BLaER1 (cell line): ENCODE measurements at regions not wholly inside any gene's neighbourhood (a gene's known extent, or its start where the extent isn't known, plus 50 kb on each side); places are given as distances from the start of the nearest gene placed in this dataset.

Experiments
- H3K27ac ChIP-seq: shearing (Covaris generic); formaldehyde crosslinking; 2 replicates; pipeline ENCODE4 v1.8.1; 2022
- H3K27me3 ChIP-seq: shearing (Covaris generic); formaldehyde crosslinking; 2 replicates; pipeline ENCODE4 v1.8.1; 2022
- H3K36me3 ChIP-seq: shearing (Covaris generic); formaldehyde crosslinking; 2 replicates; pipeline ENCODE4 v1.8.1; 2022
- H3K4me1 ChIP-seq: shearing (Covaris generic); formaldehyde crosslinking; 2 replicates; pipeline ENCODE4 v1.8.1; 2022
- H3K4me2 ChIP-seq: shearing (Covaris generic); formaldehyde crosslinking; 2 replicates; pipeline ENCODE4 v1.8.1; 2022
- H3K4me3 ChIP-seq: shearing (Covaris generic); formaldehyde crosslinking; 2 replicates; pipeline ENCODE4 v1.8.1; 2022
- H3K9ac ChIP-seq: shearing (Covaris generic); formaldehyde crosslinking; 2 replicates; pipeline ENCODE4 v1.8.1; 2022
- H3K9me3 ChIP-seq: shearing (Covaris generic); formaldehyde crosslinking; 2 replicates; pipeline ENCODE4 v1.8.1; 2022
- H4K20me1 ChIP-seq: shearing (Covaris generic); formaldehyde crosslinking; 2 replicates; pipeline ENCODE4 v1.8.1; 2022
- Cebpa-rat ChIP-seq: shearing (Covaris generic); IDR thresholded peaks from 2 replicates; pipeline ENCODE4 v1.8.1; 2022

GRCh38 chr2:153786016-153786415 lies 85.7 kb upstream of the GALNT13 start:
- no peak overlapping the region for H3K4me3 ChIP-seq
- H3K9me3 ChIP-seq = peaks cover 1% of the 10 kb centered on the region; the same call in 1 of the 2 replicates
- H3K27me3 ChIP-seq = no peaks in the 10 kb centered on the region
- H3K27ac ChIP-seq = no peak overlapping the region
- TF ChIP-seq Cebpa-rat = no peak
- H3K4me2 ChIP-seq = no peak overlapping the region
- no peaks in the 10 kb centered on the region for H3K36me3 ChIP-seq
- H3K4me1 ChIP-seq = no peaks in the 10 kb centered on the region
- H4K20me1 ChIP-seq = no peaks in the 10 kb centered on the region
- H3K9ac ChIP-seq = no peak overlapping the region

GRCh38 chr2:153787612-153788011 lies 84.1 kb upstream of the GALNT13 start:
- TF ChIP-seq Cebpa-rat = no peak
- H3K36me3 ChIP-seq = no peaks in the 10 kb centered on the region
- no peak overlapping the region for H3K9ac ChIP-seq
- no peaks in the 10 kb centered on the region for H3K27me3 ChIP-seq
- no peaks in the 10 kb centered on the region for H3K4me1 ChIP-seq
- peaks cover 10% of the 10 kb centered on the region for H3K9me3 ChIP-seq
- no peak overlapping the region for H3K4me3 ChIP-seq
- no peak overlapping the region for H3K27ac ChIP-seq
- H3K4me2 ChIP-seq = no peak overlapping the region
- no peaks in the 10 kb centered on the region for H4K20me1 ChIP-seq

- Histone ChIP-seq H4K20me1 (no peaks in the 10 kb centered on the region), H3K4me3 (no peak overlapping the region), H3K27me3 (no peaks in the 10 kb centered on the region), H3K36me3 (no peaks in the 10 kb centered on the region), H3K4me2 (peak overlapping the region; percentile 51), H3K9ac (no peak overlapping the region), H3K4me1 (peaks cover 58% of the 10 kb centered on the region), H3K27ac (no peak overlapping the region), H3K9me3 (no peaks in the 10 kb centered on the region)
- TF ChIP-seq Cebpa-rat = no peak
These were observed 69.1 kb upstream of the GALNT13 start for GRCh38 chr2:153802671-153803070.

- H3K27me3 ChIP-seq = no peaks in the 10 kb centered on the region
These were observed 63.0 kb upstream of the GALNT13 start for GRCh38 chr2:153808679-153809078.

GRCh38 chr2:153811516-153811915 lies 60.2 kb upstream of the GALNT13 start:
- Histone ChIP-seq H3K36me3 (no peaks in the 10 kb centered on the region), H4K20me1 (no peaks in the 10 kb centered on the region), H3K9ac (no peak overlapping the region), H3K27ac (no peak overlapping the region), H3K4me3 (no peak overlapping the region), H3K4me1 (no peaks in the 10 kb centered on the region), H3K27me3 (no peaks in the 10 kb centered on the region), H3K9me3 (no peaks in the 10 kb centered on the region), H3K4me2 (no peak overlapping the region)
- no peak for TF ChIP-seq Cebpa-rat

More at GRCh38 chr2:153808679-153809078, 63.0 kb upstream of the GALNT13 start:
- Histone ChIP-seq H4K20me1 (no peaks in the 10 kb centered on the region), H3K36me3 (no peaks in the 10 kb centered on the region), H3K9me3 (no peaks in the 10 kb centered on the region), H3K27ac (no peak overlapping the region), H3K4me1 (no peaks in the 10 kb centered on the region), H3K9ac (no peak overlapping the region), H3K4me2 (no peak overlapping the region), H3K4me3 (no peak overlapping the region)
- no peak for TF ChIP-seq Cebpa-rat

GRCh38 chr2:153812632-153813031 lies 59.1 kb upstream of the GALNT13 start:
- Histone ChIP-seq H3K9ac (no peak overlapping the region), H3K9me3 (no peaks in the 10 kb centered on the region), H3K27ac (no peak overlapping the region), H3K36me3 (no peaks in the 10 kb centered on the region), H4K20me1 (no peaks in the 10 kb centered on the region), H3K4me3 (no peak overlapping the region), H3K4me1 (no peaks in the 10 kb centered on the region), H3K4me2 (no peak overlapping the region), H3K27me3 (no peaks in the 10 kb centered on the region)
- TF ChIP-seq Cebpa-rat = no peak

- H4K20me1 ChIP-seq = no peaks in the 10 kb centered on the region
- no peak overlapping the region for H3K4me2 ChIP-seq
- no peak for TF ChIP-seq Cebpa-rat
- no peaks in the 10 kb centered on the region for H3K36me3 ChIP-seq
- H3K4me3 ChIP-seq = no peak overlapping the region
- no peak overlapping the region for H3K9ac ChIP-seq
- H3K9me3 ChIP-seq = peaks cover 10% of the 10 kb centered on the region; the same call in 1 of the 2 replicates
- H3K27me3 ChIP-seq = no peaks in the 10 kb centered on the region
- peaks cover 4% of the 10 kb centered on the region for H3K4me1 ChIP-seq
- no peak overlapping the region for H3K27ac ChIP-seq
These were observed 53.5 kb upstream of the GALNT13 start for GRCh38 chr2:153818242-153818641.

GRCh38 chr2:153819074-153819473 lies 52.6 kb upstream of the GALNT13 start:
- H4K20me1 ChIP-seq = no peaks in the 10 kb centered on the region
- H3K27ac ChIP-seq = no peak overlapping the region
- H3K36me3 ChIP-seq = no peaks in the 10 kb centered on the region
- TF ChIP-seq Cebpa-rat = no peak
- H3K4me2 ChIP-seq = no peak overlapping the region
- H3K4me3 ChIP-seq = no peak overlapping the region
- peaks cover 10% of the 10 kb centered on the region; the same call in 1 of the 2 replicates for H3K9me3 ChIP-seq
- H3K4me1 ChIP-seq = peaks cover 12% of the 10 kb centered on the region
- H3K9ac ChIP-seq = no peak overlapping the region
- H3K27me3 ChIP-seq = no peaks in the 10 kb centered on the region

GRCh38 chr2:153819501-153819900 lies 52.2 kb upstream of the GALNT13 start:
- H3K4me3 ChIP-seq = no peak overlapping the region
- no peak for TF ChIP-seq Cebpa-rat
- H4K20me1 ChIP-seq = no peaks in the 10 kb centered on the region
- H3K9ac ChIP-seq = no peak overlapping the region
- H3K4me2 ChIP-seq = no peak overlapping the region
- no peaks in the 10 kb centered on the region for H3K27me3 ChIP-seq
- no peak overlapping the region for H3K27ac ChIP-seq
- peaks cover 16% of the 10 kb centered on the region for H3K4me1 ChIP-seq
- H3K36me3 ChIP-seq = no peaks in the 10 kb centered on the region
- peaks cover 10% of the 10 kb centered on the region; the same call in 1 of the 2 replicates for H3K9me3 ChIP-seq
